Keratinocyte (primary cell): ENCODE measurements at regions not wholly inside any gene's neighbourhood (a gene's known extent, or its start where the extent isn't known, plus 50 kb on each side); places are given as distances from the start of the nearest gene placed in this dataset.

Experiments used
- EZH2 ChIP-seq: IDR thresholded peaks from one replicate; pipeline ENCODE4 v1.6.1; 2012; ENCODE audit warnings: inconsistent platforms, mild to moderate bottlenecking, low read length, moderate library complexity
- TF ChIP-seq, protein P1 (sequence below), 3 experiments: IDR thresholded peaks in 1 of 3; conservative IDR thresholded peaks in 1 of 3; optimal IDR thresholded peaks in 1 of 3; 2 replicates in 2 of 3; 3 replicates in 1 of 3; pipeline versions ENCODE3 to v1.5.1; 2011; ENCODE audit warnings: low read length in 3 of 3, mild to moderate bottlenecking in 3 of 3, moderate library complexity in 2 of 3, control low read depth in 1 of 3, inconsistent platforms in 1 of 3; ENCODE audit not compliant: insufficient read depth in 2 of 3; ENCODE audit errors: extremely low read depth in 1 of 3

DNA sequence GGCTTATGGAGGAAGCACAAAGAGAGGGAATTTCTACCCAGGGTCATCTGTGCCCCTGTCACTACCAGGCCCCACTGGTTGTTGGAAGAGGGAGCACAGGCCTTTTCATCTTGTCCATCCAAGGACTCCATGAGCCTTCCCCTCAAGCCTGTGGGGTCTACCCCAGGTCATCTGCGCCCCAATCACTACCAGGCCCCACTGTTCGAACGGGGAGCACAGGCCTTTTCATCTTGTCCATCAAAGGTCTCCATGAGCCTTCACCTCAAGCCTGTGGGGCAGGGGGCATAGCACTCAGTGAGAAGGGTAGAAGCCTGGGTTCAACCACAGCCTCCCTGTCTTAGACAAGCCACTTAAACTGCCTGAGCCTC lies 101.5 kb upstream of the CDH5 start:
- TF ChIP-seq, protein P1, sequence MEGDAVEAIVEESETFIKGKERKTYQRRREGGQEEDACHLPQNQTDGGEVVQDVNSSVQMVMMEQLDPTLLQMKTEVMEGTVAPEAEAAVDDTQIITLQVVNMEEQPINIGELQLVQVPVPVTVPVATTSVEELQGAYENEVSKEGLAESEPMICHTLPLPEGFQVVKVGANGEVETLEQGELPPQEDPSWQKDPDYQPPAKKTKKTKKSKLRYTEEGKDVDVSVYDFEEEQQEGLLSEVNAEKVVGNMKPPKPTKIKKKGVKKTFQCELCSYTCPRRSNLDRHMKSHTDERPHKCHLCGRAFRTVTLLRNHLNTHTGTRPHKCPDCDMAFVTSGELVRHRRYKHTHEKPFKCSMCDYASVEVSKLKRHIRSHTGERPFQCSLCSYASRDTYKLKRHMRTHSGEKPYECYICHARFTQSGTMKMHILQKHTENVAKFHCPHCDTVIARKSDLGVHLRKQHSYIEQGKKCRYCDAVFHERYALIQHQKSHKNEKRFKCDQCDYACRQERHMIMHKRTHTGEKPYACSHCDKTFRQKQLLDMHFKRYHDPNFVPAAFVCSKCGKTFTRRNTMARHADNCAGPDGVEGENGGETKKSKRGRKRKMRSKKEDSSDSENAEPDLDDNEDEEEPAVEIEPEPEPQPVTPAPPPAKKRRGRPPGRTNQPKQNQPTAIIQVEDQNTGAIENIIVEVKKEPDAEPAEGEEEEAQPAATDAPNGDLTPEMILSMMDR (optimal IDR thresholded peaks at IDR 0.05 in 1 of 3, IDR thresholded peaks at IDR 0.05 in 1 of 3, conservative IDR thresholded peaks at IDR 0.05 in 1 of 3; ENCODE audit: extremely low read depth in 1 of 3, insufficient read depth in 2 of 3, low read length in 3 of 3) = no peak
- TF ChIP-seq EZH2 = no peak
